ENCODE measurements at regions not wholly inside any gene's neighbourhood (a gene's known extent, or its start where the extent isn't known, plus 50 kb on each side); places are given as distances from the start of the nearest gene placed in this dataset.
A peak's percentile ranks its signal among the peaks of the same experiment; 100 is the strongest.

GRCh38 chr4:108272561-108272960, 103.8 kb upstream of the LEF1 start:
- no peak for DNase-seq (ENCODE audit: low spot score)

GRCh38 chr4:108272046-108272445, 103.3 kb upstream of the LEF1 start:
- no peak for DNase-seq (ENCODE audit: low spot score)

GRCh38 chr4:108270466-108271450, 102.0 kb upstream of the LEF1 start:
- DNase-seq (ENCODE audit: low spot score): no peak

- no peak for DNase-seq (ENCODE audit: low spot score)
Measured at GRCh38 chr4:108264693-108265092, 96.0 kb upstream of the LEF1 start.

- no peak for DNase-seq (ENCODE audit: low spot score)
Measured at GRCh38 chr4:108263057-108263456, 94.3 kb upstream of the LEF1 start.

DNA sequence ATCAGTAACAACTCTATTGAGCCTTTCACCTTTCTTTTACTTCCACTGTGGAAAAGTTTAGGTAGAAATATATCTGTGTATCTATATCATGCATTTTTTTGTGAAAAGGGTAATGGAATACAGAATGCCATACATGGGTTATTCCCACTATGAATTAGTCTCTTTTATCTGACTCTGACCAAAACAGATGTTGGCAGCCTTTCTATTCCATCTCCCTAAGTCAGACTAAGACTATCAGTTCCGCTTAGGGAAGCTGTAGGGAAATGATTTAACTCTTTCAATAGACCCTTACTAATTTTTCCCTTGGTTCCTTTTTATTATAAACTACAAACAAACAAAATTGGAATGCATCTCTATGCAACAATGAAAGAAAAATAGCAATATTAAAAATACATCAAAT, 92.3 kb upstream of the LEF1 start:
- DNase-seq (ENCODE audit: low spot score): no peak

GRCh38 chr4:108256538-108256937, 87.8 kb upstream of the LEF1 start:
- DNase-seq (ENCODE audit: low spot score): no peak

DNA sequence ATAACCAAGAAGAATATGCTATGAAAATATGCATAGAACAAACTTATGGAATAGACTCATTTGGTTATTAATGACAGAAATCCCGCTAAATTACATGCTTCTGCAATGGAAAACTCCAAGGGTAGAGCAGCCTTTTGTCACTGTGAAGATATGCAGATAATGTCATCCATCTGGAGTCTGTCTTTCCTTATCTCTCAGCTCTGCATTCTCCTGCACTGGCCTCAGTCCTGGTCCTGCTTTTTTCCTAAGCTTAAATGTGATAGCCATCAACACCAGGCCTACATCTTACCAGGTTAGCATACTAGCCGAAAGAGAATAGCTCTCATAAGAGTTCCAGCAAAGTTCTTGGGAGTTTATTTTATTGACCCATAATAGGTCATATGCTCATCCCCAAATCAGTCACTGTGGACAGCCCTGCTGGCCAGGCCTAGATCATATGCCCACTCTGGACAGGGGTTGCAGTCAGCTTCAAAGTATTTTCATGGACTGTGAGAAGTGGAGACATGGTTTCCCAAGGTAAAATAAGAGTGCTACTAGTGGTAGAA, 86.5 kb upstream of the LEF1 start:
- DNase-seq (ENCODE audit: low spot score): no peak

- no peak for DNase-seq (ENCODE audit: low spot score)
Measured at GRCh38 chr4:108249397-108249796, 80.7 kb upstream of the LEF1 start.

DNA sequence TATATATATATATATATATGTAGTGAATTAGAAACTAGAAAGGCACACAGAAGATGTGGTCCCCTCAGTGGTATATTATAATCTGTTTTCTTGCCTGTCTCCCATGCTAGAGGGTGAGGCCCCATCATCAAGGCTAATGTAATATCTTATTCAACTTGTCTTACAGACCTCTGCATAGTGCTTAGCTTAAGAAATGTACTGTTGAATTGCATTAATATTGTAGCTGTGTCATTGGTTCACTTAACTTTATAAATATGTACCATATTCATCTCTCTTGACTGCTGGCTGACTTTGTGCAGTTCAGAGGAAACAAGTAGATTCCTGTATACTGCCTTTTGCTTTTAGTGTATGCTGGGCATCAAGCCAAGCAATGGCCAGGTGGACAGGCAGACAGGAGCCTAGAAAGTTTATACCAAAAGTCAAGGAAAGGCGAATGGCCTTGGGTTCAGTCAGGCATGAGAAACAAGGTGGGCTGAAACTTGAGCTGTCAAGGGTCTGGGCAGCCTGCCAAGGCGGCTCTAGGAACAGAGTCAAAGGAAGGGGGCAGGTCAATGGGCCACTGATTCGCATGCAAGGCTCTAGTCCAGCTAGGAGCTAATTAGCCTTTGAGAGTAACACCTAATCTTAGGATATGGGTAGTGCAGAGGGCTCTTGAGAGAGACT, 78.8 kb upstream of the LEF1 start:
- no peak for DNase-seq (ENCODE audit: low spot score)

- DNase-seq (ENCODE audit: low spot score): peak; percentile 78
Measured at GRCh38 chr4:108244606-108245005, 75.9 kb upstream of the LEF1 start.

DNA sequence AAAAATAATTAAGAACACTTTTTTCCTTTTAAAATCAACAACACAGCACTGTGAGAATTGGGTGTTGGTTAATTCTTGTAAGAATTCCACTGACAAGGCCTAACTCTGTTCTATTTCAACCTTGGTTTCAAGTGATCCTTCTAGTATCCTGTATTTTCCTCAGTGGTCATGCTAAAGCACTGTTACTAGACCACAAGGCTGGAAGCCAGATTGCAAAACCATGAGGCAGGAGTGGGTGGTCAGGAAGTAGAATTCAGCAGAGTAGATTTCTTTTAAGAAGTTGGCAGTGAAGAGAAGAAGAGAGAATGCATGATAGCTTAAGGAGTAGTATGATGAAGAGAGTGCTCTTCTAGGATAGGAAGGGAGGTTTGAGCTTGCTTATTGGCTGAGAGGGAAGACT, 71.6 kb upstream of the LEF1 start:
- DNase-seq (ENCODE audit: low spot score): no peak

DNA sequence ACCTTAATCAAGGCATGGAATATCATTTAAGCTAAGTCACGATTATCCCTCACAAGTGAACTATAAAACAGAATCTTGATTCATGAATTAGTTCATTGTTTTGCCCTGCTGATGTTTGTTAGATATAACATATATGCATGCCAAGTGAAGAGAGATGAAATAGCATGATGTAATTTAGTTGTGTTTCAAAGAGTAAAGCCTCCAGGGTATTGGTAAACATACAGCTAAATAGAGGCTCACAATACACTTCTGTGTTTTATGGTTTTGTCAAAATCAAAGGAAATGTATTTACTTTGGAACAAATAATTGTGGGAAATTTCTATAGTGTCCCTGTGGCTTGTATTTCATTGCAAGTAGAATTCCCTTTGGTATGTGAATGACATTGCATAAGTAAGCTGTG, 69.0 kb upstream of the LEF1 start:
- DNase-seq (ENCODE audit: low spot score): no peak

DNA sequence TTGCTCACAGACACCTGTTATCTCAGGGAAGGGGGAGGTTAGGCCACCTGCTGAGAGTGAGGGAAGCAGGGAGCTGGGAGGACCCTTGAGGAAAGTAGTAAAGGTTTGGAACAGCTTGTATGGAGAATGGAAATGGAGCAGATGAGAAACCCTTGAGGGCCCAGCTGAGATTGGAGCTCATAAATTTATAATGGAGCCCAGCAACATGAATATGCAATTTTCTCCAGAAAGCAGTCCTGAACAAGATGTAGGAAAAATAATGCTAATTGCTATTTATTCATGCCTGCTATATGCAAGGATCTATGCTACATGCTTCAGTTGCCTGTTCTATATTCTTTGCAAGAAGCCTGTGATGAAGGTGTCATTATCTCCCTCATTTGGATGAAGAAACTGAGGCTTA, 67.5 kb upstream of the LEF1 start:
- DNase-seq (ENCODE audit: low spot score): no peak

- DNase-seq (ENCODE audit: low spot score): no peak
Measured at GRCh38 chr4:108227923-108228322, 59.2 kb upstream of the LEF1 start.

GRCh38 chr4:108224611-108225053, 55.9 kb upstream of the LEF1 start:
- DNase-seq (ENCODE audit: low spot score): no peak

DNA sequence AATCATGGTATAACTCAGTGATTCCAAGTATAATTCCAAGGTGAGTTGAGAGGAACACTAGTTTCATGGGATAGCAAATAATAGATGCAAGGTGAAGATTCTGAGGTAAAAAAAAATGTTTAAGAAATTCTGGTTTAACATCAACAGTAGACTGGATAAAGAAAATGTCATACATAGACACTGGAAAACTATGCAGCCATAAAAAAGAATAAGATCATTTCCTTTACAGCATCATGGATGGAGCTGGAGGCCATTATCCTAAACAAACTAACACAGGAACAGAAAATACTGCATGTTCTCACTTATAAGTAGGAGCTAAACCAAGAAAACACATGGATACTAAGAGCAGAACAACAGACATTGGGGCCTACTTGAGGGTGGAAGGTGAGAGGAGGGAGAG, 54.6 kb upstream of the LEF1 start:
- no peak for DNase-seq (ENCODE audit: low spot score)

DNA sequence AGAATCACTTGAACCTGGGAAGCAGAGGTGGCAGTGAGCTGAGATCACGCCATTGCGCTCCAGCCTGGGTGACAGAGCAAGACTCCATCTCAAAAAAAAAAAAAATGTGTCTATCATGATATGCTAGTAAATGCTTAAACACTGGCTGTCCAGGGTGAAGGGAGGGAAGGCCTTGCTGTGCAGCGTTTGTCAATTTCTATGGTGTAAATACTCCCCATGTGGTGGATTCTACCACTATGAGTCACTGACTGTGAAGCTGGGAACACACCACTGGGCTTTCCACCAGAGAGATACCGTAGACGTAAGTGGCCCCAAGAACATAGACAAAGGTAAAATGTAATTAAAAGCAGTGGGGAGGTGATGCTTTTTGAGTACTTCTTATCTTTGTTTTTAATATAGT, 51.3 kb upstream of the LEF1 start:
- no peak for DNase-seq (ENCODE audit: low spot score)

All from COLO829 (cell line).